HCT116 (cell line): ENCODE measurements at regions not wholly inside any gene's neighbourhood (a gene's known extent, or its start where the extent isn't known, plus 50 kb on each side); places are given as distances from the start of the nearest gene placed in this dataset.
A peak's percentile ranks its signal among the peaks of the same experiment; 100 is the strongest.

ENCODE experiments used
- ATAC-seq: fragments of 200-7000 bp; cut with Tn5 transposase; 2 replicates; pipeline ENCODE4 v1.9.1; 2020; ENCODE audit warnings: mild to moderate bottlenecking, moderate library complexity
- BruUV-seq: library from RNA; stranded (reverse); fragments of 400-500 nt; replicated peaks from 2 replicates; lab custom pipeline; 2021; lab: Mats Ljungman, UMichigan
- CTCF ChIA-PET: fragments of 300-600 bp; sonication (Branson Sonifier 250); formaldehyde crosslinking; loops from one replicate; lab custom pipeline; 2021; ENCODE audit warnings: antibody characterized with exemption; lab: Charles Lee
- POLR2A ChIA-PET: fragments of 300-600, 350-600 bp; sonication (Branson Sonifier 250); formaldehyde crosslinking; loops from one replicate; lab custom pipeline; 2021; ENCODE audit warnings: antibody characterized with exemption; lab: Charles Lee
- RAD21 ChIA-PET, 2 experiments: fragments of 300-600 bp; sonication (Branson Sonifier 250); formaldehyde crosslinking; loops; one replicate each; lab custom pipeline; 2023; ENCODE audit warnings: low total read pairs in 2 of 2; ENCODE audit not compliant: uncharacterized antibody in 2 of 2, unreplicated experiment in 2 of 2, low non-redundant PET in 1 of 2; lab: Charles Lee
- DNase-seq: peaks from one replicate; pipeline ENCODE4 v3.0.0-alpha.2; 2010; ENCODE audit warnings: low read depth, low spot score
- H2AFZ ChIP-seq: fragments of 200-600 bp; shearing (Covaris generic), sonication (generic); 2 replicates; pipeline ENCODE4 v1.6.1; 2017; ENCODE audit warnings: low read depth, mixed run types, mixed read lengths, antibody characterized with exemption, low read length; ENCODE audit not compliant: poor library complexity, severe bottlenecking
- H3K27ac ChIP-seq: 2 replicates; pipeline ENCODE4 v1.5.1; 2012; ENCODE audit warnings: low read depth, low read length
- H3K27me3 ChIP-seq: fragments of 200-600 bp; sonication (generic); 2 replicates; pipeline ENCODE4 v1.6.1; 2016; ENCODE audit warnings: mixed run types, low read length, mixed read lengths; ENCODE audit not compliant: insufficient read depth
- H3K36me3 ChIP-seq, 2 experiments: fragments of 200-500 bp in 1 of 2; fragments of 200-600 bp in 1 of 2; sonication (Bioruptor generic) in 1 of 2; sonication (generic) in 1 of 2; 2 replicates each; pipeline versions ENCODE4 v1.5.1 to v1.6.1; 2014 to 2016; ENCODE audit warnings: low read length in 2 of 2, inconsistent platforms in 1 of 2, mixed read lengths in 1 of 2, mixed run types in 1 of 2; ENCODE audit not compliant: insufficient read depth in 2 of 2, control insufficient read depth in 1 of 2
- H3K4me1 ChIP-seq, 2 experiments: fragments of 200-600 bp in 1 of 2; sonication (generic) in 1 of 2; 2 replicates each; pipeline versions ENCODE4 v1.5.1 to v1.6.1; 2012 to 2017; ENCODE audit warnings: low read length in 2 of 2, inconsistent platforms in 1 of 2, mild to moderate bottlenecking in 1 of 2, mixed read lengths in 1 of 2, mixed run types in 1 of 2, moderate library complexity in 1 of 2; ENCODE audit not compliant: insufficient read depth in 2 of 2, control insufficient read depth in 1 of 2
- H3K4me2 ChIP-seq: fragments of 200-600 bp; sonication (generic); 2 replicates; pipeline ENCODE4 v1.6.1; 2017; ENCODE audit warnings: mixed run types, low read length, mixed read lengths
- H3K4me3 ChIP-seq, 2 experiments: fragments of 200-600 bp in 1 of 2; sonication (generic) in 1 of 2; replicated peaks in 1 of 2; 2 replicates each; pipeline ENCODE4 v1.5.1; 2011 to 2016; ENCODE audit warnings: low read length in 2 of 2, control low read depth in 1 of 2, low read depth in 1 of 2, mild to moderate bottlenecking in 1 of 2, mixed read lengths in 1 of 2, mixed run types in 1 of 2
- H3K79me2 ChIP-seq: fragments of 200-600 bp; sonication (generic); 2 replicates; pipeline ENCODE4 v1.6.1; 2017; ENCODE audit warnings: mild to moderate bottlenecking, mixed run types, low read length, moderate library complexity, mixed read lengths; ENCODE audit not compliant: insufficient read depth
- H3K9ac ChIP-seq: fragments of 200-600 bp; sonication (generic); 2 replicates; pipeline ENCODE4 v1.6.1; 2016; ENCODE audit warnings: low read length, mixed read lengths
- H3K9me2 ChIP-seq: fragments of 200-600 bp; sonication (generic), shearing (Covaris generic); 2 replicates; pipeline ENCODE4 v1.6.1; 2017; ENCODE audit warnings: mixed run types, mild to moderate bottlenecking, moderate library complexity; ENCODE audit not compliant: insufficient read depth
- H3K9me3 ChIP-seq, 2 experiments: fragments of 200-500 bp in 1 of 2; fragments of 200-600 bp in 1 of 2; sonication (Bioruptor generic) in 1 of 2; sonication (generic) in 1 of 2; 2 replicates each; pipeline ENCODE4 v1.6.1; 2014 to 2017; ENCODE audit warnings: low read length in 2 of 2, mixed read lengths in 2 of 2, inconsistent platforms in 1 of 2, low read depth in 1 of 2, mild to moderate bottlenecking in 1 of 2, mixed run types in 1 of 2, moderate library complexity in 1 of 2; ENCODE audit not compliant: control insufficient read depth in 1 of 2, insufficient read depth in 1 of 2
- H4K20me1 ChIP-seq: fragments of 200-600 bp; sonication (generic), shearing (Covaris generic); 2 replicates; pipeline ENCODE4 v1.6.1; 2017; ENCODE audit warnings: mixed run types, mild to moderate bottlenecking, moderate library complexity; ENCODE audit not compliant: insufficient read depth
- CTCF ChIP-seq, 3 experiments: fragments of 200-600 bp in 1 of 3; sonication (generic) in 1 of 3; IDR thresholded peaks in 2 of 3; conservative IDR thresholded peaks in 1 of 3; 2 replicates each; pipeline ENCODE4 v1.5.1; 2012 to 2017; ENCODE audit warnings: low read depth in 2 of 3, low read length in 2 of 3, antibody characterized with exemption in 1 of 3, borderline replicate concordance in 1 of 3, control low read depth in 1 of 3, mild to moderate bottlenecking in 1 of 3, mixed read lengths in 1 of 3, mixed run types in 1 of 3, moderate library complexity in 1 of 3; ENCODE audit not compliant: insufficient read depth in 1 of 3
- ELF1 ChIP-seq: IDR thresholded peaks from 2 replicates; pipeline ENCODE4 v1.6.1; 2012; ENCODE audit warnings: low read depth, borderline replicate concordance
- EZH2 ChIP-seq: fragments of 200-600 bp; sonication (generic); IDR thresholded peaks from 2 replicates; pipeline ENCODE4 v1.6.1; 2017; ENCODE audit warnings: antibody characterized with exemption, mixed run types
- RAD21 ChIP-seq: IDR thresholded peaks from 2 replicates; pipeline ENCODE4 v1.6.1; 2012; ENCODE audit warnings: low read depth, mild to moderate bottlenecking
- REST ChIP-seq: IDR thresholded peaks from 2 replicates; pipeline ENCODE4 v1.6.1; 2012; ENCODE audit warnings: low read depth
- SP1 ChIP-seq: IDR thresholded peaks from 2 replicates; pipeline ENCODE4 v1.6.1; 2012; ENCODE audit warnings: low read depth
- intact Hi-C: fragments of 100-400 bp; cut with micrococcal nuclease; formaldehyde crosslinking; loops from 2 replicates; pipeline ENCODE4 v1.10.0; 2022

- Histone ChIP-seq H3K9me3 (no peaks in the 10 kb centered on the region), H3K4me3 (no peak overlapping the region), H4K20me1 (no peaks in the 10 kb centered on the region)
- TF ChIP-seq REST (no peak), SP1 (no peak)
- TF ChIP-seq, all 23 proteins: peak for 0
- no peak for ATAC-seq
- no peaks in the 10 kb centered on the region for H3K4me1 ChIP-seq
- ChIA-PET CTCF (interaction anchor here (0.6 to 1.2 kb wide), 2 partner anchors 16 to 99 kb away, joined by 3 to 4 read pairs; no protein-coding TSS in a partner anchor), POLR2A (no interaction called here), RAD21 (no interaction called here)
- intact Hi-C loops: no loop called here
- H2AFZ ChIP-seq: no peak overlapping the region
- H3K9me2 ChIP-seq: no peaks in the 10 kb centered on the region
- H3K4me2 ChIP-seq: no peak overlapping the region
- H3K36me3 ChIP-seq: no peaks in the 10 kb centered on the region
- H3K27ac ChIP-seq: no peak overlapping the region
- no peak for DNase-seq
- no TSS peak for BruUV-seq
- no peak overlapping the region for H3K9ac ChIP-seq
- peaks cover 6% of the 10 kb centered on the region; the same call in 1 of the 2 replicates for H3K27me3 ChIP-seq
- H3K79me2 ChIP-seq: no peaks in the 10 kb centered on the region
Measured at GRCh38 chr14:30373526-30373925, 185.4 kb upstream of the G2E3 start.

GRCh38 chr14:30375296-30375892, 183.6 kb upstream of the G2E3 start:
- POLR2A ChIA-PET: no interaction called here
- intact Hi-C loops: loop anchor here (1.0 kb wide), 1 partner anchor 68 kb away; no protein-coding TSS in a partner anchor
- peaks cover 6% of the 10 kb centered on the region; the same call in 1 of the 2 replicates for H3K27me3 ChIP-seq
- CTCF ChIA-PET: interaction anchor here (0.9 to 2.8 kb wide), 6 partner anchors 10 to 235 kb away, joined by 3 to 17 read pairs (median 4); no protein-coding TSS in a partner anchor
- H3K9ac ChIP-seq: no peak overlapping the region
- H3K4me2 ChIP-seq: no peak overlapping the region
- no peaks in the 10 kb centered on the region for H3K36me3 ChIP-seq
- H3K79me2 ChIP-seq: no peaks in the 10 kb centered on the region
- H3K4me3 ChIP-seq: no peak overlapping the region
- no peak for TF ChIP-seq EZH2
- TF ChIP-seq RAD21: peak; percentile 57
- no peak for TF ChIP-seq ELF1
- TF ChIP-seq CTCF (IDR thresholded peaks at IDR 0.05 in 2 of 3, conservative IDR thresholded peaks at IDR 0.05 in 1 of 3; ENCODE audit: borderline replicate concordance in 1 of 3, insufficient read depth in 1 of 3, low read depth in 2 of 3, low read length in 2 of 3): peak; percentile 26 to 89 (median 84); a peak in 5 of 6 replicates
- TF ChIP-seq, all 23 proteins: peak for 2
- H3K9me2 ChIP-seq: no peaks in the 10 kb centered on the region
- no TSS peak for BruUV-seq
- DNase-seq: peak; percentile 39
- H3K9me3 ChIP-seq: no peaks in the 10 kb centered on the region
- H3K4me1 ChIP-seq: no peaks in the 10 kb centered on the region
- no peak overlapping the region for H2AFZ ChIP-seq
- H4K20me1 ChIP-seq: no peaks in the 10 kb centered on the region
- ATAC-seq: peak; percentile 97
- no peak overlapping the region for H3K27ac ChIP-seq
- RAD21 ChIA-PET: no interaction called here
